BJ (cell line): ENCODE measurements at regions not wholly inside any gene's neighbourhood (a gene's known extent, or its start where the extent isn't known, plus 50 kb on each side); places are given as distances from the start of the nearest gene placed in this dataset.

Source experiments
- CTCF ChIA-PET: fragments of 350-600 bp; formaldehyde crosslinking; extraction: SDS; loops from one replicate; lab custom pipeline; 2021; ENCODE audit warnings: antibody characterized with exemption, inconsistent platforms; lab: Yijun Ruan, JAX
- POLR2A ChIA-PET: fragments of 300-600 bp; sonication (Branson Sonifier 250); formaldehyde crosslinking; extraction: SDS; loops from one replicate; lab custom pipeline; 2021; ENCODE audit warnings: antibody characterized with exemption; lab: Charles Lee
- DNase-seq: peaks from one replicate; pipeline ENCODE4 v3.0.0-alpha.2; 2011; ENCODE audit warnings: low read depth
- H3K27me3 ChIP-seq: 2 replicates; pipeline ENCODE4 v1.6.0; 2011; ENCODE audit warnings: low read length; ENCODE audit not compliant: control insufficient read depth, insufficient read depth
- H3K36me3 ChIP-seq: 2 replicates; pipeline ENCODE4 v1.5.1; 2011; ENCODE audit warnings: low read length; ENCODE audit not compliant: control insufficient read depth, insufficient read depth
- H3K4me3 ChIP-seq: 2 replicates; pipeline ENCODE4 v1.5.1; 2011; ENCODE audit warnings: low read depth, mild to moderate bottlenecking, control low read depth, low read length
- CTCF ChIP-seq: IDR thresholded peaks from 2 replicates; pipeline ENCODE4 v1.5.1; 2011; ENCODE audit warnings: low read depth, mild to moderate bottlenecking, control low read depth, inconsistent platforms, low read length, moderate library complexity; ENCODE audit not compliant: insufficient read depth

- DNase-seq = no peak
- Histone ChIP-seq H3K4me3 (no peak overlapping the region), H3K36me3 (no peaks in the 10 kb centered on the region), H3K27me3 (no peaks in the 10 kb centered on the region)
- CTCF ChIA-PET = no interaction called here
- TF ChIP-seq CTCF = no peak
- POLR2A ChIA-PET = no interaction called here
Observed at GRCh38 chr4:11635342-11635741, 206.6 kb upstream of the HS3ST1 start.

- no peak overlapping the region for H3K4me3 ChIP-seq
- no peak for DNase-seq
- no peaks in the 10 kb centered on the region for H3K27me3 ChIP-seq
- no peaks in the 10 kb centered on the region for H3K36me3 ChIP-seq
- ChIA-PET CTCF (no interaction called here), POLR2A (no interaction called here)
- no peak for TF ChIP-seq CTCF
Observed at GRCh38 chr4:11634283-11634682, 205.6 kb upstream of the HS3ST1 start.

GRCh38 chr4:11633430-11633829 is 204.7 kb upstream of the HS3ST1 start:
- TF ChIP-seq CTCF = no peak
- DNase-seq = no peak
- POLR2A ChIA-PET = no interaction called here
- Histone ChIP-seq H3K27me3 (no peaks in the 10 kb centered on the region), H3K4me3 (no peak overlapping the region), H3K36me3 (no peaks in the 10 kb centered on the region)
- CTCF ChIA-PET = no interaction called here

GRCh38 chr4:11632483-11632882 is 203.8 kb upstream of the HS3ST1 start:
- POLR2A ChIA-PET = no interaction called here
- no peaks in the 10 kb centered on the region for H3K27me3 ChIP-seq
- no peak for DNase-seq

GRCh38 chr4:11632025-11632424 is 203.3 kb upstream of the HS3ST1 start:
- POLR2A ChIA-PET = no interaction called here
- DNase-seq = no peak
- Histone ChIP-seq H3K36me3 (no peaks in the 10 kb centered on the region), H3K27me3 (no peaks in the 10 kb centered on the region), H3K4me3 (no peak overlapping the region)
- no peak for TF ChIP-seq CTCF
- CTCF ChIA-PET = no interaction called here

More at GRCh38 chr4:11632483-11632882, 203.8 kb upstream of the HS3ST1 start:
- TF ChIP-seq CTCF = no peak
- H3K36me3 ChIP-seq = no peaks in the 10 kb centered on the region
- CTCF ChIA-PET = no interaction called here
- no peak overlapping the region for H3K4me3 ChIP-seq
